ENCODE measurements at regions not wholly inside any gene's neighbourhood (a gene's known extent, or its start where the extent isn't known, plus 50 kb on each side); places are given as distances from the start of the nearest gene placed in this dataset.

- TF ChIP-seq POLR2A (IDR thresholded peaks at IDR 0.05; ENCODE audit: low read depth, low read length) (no peak), POLR2AphosphoS5 (IDR thresholded peaks at IDR 0.05; ENCODE audit: low read depth, low read length) (no peak), TAF1 (IDR thresholded peaks at IDR 0.05; ENCODE audit: borderline replicate concordance, low read depth, low read length) (no peak)
Measured at GRCh38 chr16:86085161-86085611, 186.2 kb downstream of the IRF8 start.
